ENCODE measurements at regions not wholly inside any gene's neighbourhood (a gene's known extent, or its start where the extent isn't known, plus 50 kb on each side); places are given as distances from the start of the nearest gene placed in this dataset.

DNA sequence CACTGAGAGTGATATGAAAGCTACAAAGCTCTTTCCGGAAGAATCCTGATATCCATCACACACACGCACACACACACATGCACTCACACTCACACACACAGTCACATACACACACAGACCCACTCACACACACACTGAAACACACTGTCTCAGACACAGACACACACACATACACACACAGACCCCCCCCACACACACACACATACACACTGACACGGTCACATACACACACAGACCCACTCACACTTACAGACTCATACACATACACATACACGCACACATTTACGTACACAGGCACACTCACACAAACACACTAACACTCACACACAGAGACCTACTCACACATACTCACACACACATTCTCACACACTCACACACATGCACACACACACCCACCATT lies 58.6 kb downstream of the LIG4 start:
- no peak for DNase-seq (ENCODE audit: low read depth)

DNA sequence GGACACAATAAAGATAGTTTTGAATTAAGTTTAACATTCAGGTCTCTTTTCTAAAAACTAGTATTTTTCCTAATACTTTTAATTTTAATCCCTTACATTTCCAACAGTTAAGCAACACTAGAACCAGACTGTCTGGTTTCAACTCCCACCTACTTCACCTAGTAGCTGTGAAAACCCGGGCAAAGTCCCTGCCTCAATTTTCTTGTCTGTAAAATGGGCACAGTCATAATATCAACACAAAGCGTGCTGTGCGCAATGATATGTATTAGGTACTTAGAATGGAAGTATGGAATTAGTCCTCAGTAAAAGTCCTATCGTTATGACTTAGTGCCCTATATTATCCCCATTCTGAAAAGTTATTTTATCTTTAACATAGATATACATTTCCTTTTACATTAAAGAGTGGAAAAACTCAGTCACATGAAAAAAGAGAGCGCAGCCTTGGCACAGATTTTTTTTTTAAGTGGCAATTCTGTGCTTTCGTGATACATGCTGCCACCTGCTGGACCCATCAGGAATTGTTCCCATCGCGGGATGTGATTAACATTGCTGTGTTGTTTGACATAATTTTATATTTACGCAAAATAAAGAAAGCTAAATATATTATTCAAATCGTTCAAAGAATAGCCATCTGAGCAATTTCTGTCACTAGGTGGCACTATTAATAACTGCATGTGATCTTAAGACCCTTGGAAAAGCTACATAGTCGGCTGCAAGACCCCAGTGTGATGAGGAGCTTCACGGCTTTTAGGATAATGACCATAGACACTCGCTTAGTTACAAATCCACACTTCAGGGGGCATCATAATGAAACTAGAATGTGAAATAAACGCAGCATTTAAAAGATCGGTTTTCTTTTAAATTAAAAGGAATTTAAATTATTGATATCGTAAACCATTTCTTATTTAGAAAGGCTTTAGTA lies 59.9 kb downstream of the LIG4 start:
- DNase-seq (ENCODE audit: low read depth), result peak; percentile 37

DNA sequence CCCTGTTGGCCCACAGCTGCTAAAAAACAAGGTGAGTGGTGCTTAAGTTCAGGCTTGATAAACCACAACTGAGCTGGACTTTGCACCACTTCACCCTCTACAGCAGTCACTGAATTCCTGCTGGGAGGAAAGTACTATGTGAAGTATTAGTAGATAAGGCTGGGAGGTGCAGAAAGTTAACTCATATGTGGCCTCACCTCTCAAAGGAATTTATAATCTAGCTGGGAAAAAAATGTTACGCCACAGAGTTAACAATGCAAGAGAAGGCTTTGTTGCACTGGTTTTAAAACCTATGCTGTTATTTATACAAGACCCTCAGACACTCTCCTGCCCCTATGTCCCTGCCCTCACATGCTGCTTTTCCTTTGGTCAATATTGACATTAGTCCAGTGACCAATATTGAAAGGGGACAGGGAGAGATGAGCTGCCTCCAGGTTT lies 60.9 kb downstream of the LIG4 start:
- DNase-seq (ENCODE audit: low read depth), result no peak

DNA sequence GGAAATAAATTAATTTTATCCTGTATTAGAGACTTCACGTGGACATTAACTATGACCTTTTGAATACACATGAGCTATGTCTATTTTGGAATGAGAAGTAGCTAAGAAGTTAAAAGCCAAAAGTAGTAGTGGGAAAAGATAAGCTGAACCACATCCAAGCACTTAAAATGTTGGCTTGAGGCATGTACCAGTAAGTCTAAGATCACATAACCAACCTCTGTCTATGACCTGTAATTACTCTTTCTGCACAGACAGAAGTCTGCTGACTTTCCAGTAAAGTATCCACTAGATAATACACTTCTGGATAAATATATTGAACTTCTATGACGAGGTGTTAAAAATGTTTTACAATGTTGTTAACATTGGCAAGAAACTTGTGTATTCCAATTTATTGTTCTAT lies 68.7 kb downstream of the LIG4 start:
- no peak for DNase-seq (ENCODE audit: low read depth)

DNA sequence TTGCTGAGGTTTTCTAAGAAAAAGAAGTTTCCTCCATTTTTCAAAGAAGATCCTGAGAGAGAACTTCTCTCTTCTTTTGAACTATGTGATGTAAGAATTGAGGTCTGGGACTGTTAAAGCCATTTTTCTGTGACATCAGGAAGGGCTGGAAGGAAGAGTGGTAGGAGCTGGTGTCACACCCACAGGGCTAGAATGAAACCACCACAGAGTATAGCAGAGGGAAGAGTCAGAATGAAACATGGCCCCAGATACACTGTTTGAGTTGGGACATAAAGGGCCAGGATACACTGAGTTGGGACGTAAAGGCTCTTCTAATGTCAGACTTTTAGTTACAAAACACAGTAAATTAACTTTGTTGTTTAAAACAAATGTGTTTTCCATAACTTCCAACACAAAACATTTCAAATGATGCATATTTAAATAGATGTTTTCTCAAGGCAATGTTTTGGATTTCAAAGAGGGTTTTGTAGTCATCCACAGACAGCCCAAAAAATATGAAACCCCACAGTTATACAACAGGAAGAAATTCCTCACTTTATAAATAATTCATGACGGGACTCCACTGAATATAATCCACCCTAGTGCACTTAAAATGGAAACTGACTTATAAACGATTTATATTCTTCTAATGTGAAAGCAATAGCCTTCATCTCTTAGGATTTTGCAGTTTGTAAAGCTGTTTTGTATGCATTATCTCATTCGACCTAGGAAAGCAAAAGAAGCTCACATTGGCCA lies 72.5 kb downstream of the LIG4 start:
- DNase-seq (ENCODE audit: low read depth), result no peak

DNA sequence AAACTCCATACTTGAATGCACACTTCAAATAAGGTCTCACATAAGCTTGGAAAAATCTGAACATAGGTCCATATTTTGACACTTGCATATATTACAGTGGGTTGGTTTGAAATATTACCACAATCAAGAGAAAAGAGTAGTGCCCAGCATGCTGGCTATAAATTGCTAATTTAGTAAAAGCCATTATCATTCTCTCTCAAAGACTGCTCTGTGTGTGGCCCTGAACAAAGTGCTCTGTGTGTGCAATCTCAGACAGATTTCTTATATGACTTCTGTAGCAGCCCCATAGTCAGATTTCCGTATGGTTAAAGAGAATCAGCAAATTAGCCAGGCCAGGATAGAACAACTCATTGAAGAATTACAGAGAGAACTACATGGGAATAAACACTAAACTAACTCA lies 78.2 kb downstream of the LIG4 start:
- DNase-seq (ENCODE audit: low read depth), result no peak

DNA sequence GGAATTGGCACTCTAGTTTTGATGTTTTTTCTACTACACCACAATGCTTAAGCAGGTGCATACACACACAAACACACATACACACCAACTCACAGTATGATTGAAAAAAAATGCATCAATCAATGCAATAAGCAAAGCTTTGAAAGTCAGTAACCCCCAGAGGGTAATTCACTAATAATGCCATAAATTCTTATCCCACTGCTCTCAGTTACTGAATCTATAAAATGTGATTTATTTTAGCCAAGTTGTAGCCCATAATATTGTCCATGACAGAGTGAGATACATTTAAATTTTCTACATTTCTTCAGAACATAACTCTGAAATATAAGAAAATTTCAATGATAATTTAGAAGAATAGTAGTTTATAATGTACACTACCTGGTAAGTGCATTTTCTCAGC lies 87.9 kb downstream of the LIG4 start:
- DNase-seq (ENCODE audit: low read depth), result no peak

DNA sequence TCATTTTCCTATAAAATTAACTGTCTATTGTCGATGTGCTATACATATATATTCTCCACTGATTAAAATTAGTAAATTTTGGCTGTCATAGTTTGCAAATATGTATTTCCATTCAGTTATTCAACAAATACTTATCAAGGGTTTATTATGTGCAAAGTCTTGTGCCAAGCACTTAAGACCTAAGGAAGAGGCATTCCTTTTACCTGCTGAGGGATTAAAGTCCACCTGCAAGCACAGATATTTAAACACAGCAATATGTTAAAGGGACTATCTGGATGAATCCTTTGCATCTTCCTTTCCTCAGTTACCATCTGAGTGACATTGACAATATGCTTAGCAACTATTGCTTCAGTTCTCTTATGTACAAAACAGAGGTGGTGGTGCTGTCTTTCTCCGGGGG lies 89.3 kb downstream of the LIG4 start:
- DNase-seq (ENCODE audit: low read depth), result no peak

DNA sequence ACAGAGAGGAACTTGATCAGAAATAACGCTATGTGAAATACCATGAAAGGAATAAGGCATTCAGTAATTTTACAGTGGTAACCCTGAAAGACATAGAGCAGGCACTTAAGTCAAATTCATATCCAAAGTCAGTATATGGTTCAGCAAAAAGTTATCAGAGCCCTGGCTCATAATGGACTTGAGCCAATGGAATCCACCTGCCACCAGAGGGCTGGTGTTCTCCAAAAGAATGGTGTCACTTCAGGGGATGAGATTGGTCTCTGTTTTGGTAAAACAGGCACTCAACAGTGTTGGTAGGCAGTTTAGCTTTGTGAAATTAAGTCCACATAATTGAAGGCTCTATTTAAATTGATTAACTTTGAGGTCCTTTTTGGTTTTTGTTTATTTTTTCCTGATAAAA lies 93.9 kb downstream of the LIG4 start:
- DNase-seq (ENCODE audit: low read depth), result no peak

DNA sequence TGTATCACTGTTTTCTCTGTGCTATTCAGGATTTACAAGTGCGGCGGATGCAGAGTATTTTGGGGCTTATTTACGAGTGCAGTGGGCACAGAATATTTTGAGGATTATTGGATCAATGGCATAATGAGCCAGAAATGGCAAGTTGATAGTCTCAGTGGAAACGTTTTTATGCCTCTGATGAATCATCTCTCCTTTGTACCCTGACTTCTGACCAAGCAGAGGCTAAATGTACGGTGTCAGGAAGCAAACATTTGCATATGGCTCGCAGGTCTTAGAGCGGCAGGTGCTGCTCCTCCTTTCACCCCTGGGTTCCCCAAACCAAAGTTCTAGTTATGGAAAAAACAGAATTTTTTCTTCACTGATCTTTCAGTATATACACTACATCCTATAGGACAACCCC lies 94.5 kb downstream of the LIG4 start:
- DNase-seq (ENCODE audit: low read depth), result no peak

DNA sequence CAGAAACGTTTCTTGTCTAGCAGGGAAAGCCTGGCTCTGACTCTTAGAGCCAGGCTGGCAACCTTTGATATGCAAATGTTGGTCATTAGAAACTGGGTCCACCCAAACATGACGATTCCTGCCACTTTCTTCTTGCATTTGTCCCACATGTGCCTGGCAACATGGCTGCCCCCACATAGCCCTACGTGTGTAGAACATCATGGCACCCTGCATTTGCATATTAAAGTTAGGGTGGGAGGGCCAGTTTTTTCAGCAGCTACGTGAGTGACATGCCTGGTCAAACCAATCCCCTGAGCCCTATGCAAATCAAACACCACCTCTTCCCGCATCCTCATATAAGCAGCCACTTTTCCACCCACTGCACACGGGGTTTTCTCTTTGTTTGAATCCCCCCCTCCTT lies 95.0 kb downstream of the LIG4 start:
- no peak for DNase-seq (ENCODE audit: low read depth)

DNA sequence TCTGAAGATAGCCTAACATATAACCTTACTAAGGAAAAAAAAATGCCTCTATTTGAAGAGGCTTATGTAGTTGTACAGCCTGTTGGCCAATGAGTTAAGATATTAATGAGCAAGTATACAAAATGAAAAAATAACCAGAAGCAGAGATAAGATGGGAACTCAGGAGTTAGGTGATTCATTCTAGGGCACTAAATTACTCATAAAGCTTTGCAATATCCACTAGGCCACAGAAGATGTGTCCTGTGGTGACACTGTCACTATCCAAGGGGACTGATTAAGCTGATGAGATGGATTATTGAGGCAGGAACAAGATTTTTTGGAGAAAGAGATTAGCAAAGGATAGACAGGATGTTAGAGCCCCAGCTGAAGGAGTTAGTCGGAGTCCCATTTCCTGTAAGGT lies 99.6 kb downstream of the LIG4 start:
- DNase-seq (ENCODE audit: low read depth), result no peak

DNA sequence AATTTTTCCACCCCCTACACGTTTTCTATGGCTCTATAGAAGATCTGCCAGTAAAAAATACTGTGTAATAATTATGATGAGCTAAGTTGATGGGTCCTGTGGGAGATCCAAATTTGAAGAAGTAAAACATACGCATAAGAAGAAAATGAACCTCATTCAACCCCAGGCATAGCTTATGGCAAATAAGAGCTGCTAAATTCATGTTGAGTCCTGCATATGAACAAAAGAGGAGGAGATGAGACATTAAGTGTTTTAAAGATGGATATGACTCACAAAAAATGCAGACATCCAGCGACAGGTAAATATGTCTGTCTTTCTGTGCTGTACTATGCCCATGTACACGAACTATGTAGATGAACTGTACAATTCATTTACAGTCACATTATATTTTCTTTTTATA lies 101.9 kb downstream of the LIG4 start:
- no peak for DNase-seq (ENCODE audit: low read depth)

DNA sequence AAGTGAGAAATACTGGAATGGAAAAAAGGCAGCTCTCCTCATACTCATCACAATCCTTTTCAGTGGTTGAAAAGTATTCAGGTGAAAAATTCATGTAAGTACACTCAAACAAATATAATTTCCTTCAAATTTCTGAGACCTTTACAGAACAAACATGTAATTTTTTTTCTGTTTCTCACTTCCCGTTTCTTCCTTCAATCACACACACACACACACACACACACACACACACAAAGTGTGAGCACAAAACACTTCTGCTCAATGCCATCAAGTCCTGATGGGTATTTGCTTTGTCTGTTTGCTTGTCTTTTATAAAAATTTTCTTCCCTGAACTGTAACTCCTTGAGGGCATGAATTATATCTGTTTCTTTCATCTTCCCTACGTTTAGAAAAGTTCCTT lies 110.6 kb downstream of the LIG4 start:
- DNase-seq (ENCODE audit: low read depth), result no peak

DNA sequence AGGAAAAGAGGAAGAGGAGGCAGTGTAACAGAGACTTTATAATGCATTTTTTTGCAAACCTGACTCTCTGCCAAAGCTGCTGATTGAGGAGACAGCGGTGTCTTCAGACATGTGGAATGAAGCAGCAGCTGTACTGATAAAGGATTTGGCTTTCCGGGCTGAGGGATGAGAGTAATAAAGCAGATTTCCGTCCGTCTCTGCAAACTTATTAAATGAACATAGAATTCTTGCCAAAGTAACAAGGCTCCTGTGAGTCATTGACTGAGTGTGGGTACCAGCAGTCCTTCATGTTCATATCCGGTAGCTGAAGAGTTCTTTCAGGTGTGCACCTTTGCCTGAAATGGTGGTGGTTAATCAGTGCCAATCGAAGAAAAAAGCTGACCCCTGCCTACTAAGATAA lies 112.6 kb downstream of the LIG4 start:
- no peak for DNase-seq (ENCODE audit: low read depth)

DNA sequence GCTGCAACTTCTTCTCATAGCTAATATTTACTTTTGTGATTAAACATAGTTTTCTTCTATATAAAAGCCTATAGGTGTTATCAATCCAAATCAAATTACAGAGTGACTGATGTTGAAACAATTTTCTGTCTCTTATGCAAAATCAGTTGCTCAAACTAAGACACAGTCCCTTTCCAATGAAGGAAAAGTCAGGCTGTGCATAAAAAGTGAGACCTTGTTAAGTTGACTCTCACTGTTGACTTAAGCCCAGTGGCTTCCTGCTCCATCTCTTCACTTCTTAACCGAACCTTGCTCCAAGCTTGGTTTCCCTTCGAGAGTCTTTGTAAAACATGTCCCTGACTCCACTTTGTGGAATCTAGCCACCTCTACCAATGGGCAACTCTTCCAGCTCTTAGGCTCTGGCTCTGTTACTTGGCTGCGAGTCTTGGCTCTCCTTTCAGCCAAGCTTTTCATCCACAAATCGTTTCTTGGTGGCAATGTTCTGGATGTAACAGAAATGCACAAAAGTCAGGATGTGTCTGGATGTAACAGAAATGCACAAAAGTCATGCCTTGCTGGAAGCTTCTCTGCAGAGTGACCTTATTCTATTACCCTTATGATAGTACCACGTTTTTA lies 118.9 kb downstream of the LIG4 start:
- no peak for DNase-seq (ENCODE audit: low read depth)

DNA sequence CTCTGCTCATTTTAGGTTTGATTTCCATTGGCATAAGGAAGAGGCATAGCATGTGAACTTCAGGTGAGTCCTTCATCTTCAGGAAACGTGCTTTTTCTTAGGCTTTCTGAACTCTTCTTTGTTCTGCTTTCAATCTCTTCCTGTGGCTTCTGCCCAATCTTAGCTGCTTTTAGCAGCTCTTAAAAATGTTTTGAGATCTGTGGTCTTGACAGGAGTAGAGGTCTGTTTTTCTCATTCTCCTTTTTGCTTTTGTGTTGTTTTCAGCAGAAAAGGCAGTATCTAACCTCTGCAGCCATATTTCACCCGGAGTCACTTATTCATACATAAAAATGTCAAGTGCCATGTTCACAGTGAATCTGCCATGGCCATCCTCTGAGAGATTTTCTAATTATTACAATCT lies 120.3 kb downstream of the LIG4 start:
- DNase-seq (ENCODE audit: low read depth), result no peak

DNA sequence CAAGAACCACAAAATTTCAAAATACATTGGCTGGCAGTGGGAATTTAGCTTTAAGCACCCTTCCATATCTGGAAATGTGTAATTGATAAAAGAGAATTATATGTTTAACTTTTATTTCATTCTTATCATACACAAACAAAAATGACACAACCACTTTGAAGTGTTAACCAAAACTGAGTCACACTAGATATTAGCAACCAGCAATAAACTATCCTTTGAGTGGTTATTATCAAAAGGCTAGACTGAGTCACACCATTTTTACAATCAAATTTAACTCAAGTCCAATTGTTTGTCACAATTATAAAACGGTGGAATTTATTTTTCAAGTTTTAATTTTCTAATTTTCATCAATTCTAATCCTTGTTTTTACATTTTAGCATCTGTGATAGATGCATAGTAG lies 121.7 kb downstream of the LIG4 start:
- DNase-seq (ENCODE audit: low read depth), result no peak

DNA sequence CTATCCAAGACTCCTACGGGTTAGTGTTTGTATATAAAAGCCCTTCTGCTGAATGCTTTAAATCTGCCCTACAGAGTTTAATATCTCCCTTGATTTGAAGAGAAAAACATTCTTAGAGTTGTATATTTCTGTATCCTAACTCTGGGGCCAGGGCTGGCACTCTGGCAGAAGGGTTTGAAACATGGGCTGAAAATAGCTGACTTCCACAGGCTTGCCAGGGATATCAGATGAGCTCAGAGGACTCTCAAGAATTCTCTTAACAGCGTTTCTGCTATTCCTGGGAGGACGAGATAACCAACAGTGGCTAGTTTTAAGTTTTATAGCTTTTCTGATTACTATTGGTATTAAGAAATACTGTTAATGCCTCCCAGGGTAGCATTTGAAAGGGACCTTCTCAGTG lies 127.5 kb downstream of the LIG4 start:
- DNase-seq (ENCODE audit: low read depth), result no peak

DNA sequence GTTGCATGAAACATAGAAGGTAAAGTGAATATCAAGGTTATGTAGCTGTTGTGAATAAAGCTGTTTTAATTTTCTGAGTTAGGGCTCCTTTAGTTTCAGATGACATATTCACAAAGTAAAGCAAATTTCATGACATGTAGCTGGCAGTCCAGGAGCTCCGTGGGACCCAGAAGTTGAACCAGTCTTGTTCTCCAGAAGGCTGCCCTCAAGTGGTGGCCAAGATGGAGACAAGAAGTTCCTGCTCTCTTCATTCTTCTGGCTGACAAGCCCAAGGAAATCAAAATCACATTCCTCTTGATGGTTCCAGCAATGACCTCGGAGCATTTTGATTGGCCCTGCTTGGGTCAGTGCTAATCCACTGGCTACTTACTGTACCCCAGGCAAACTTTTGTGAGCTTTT lies 128.7 kb downstream of the LIG4 start:
- no peak for DNase-seq (ENCODE audit: low read depth)

DNA sequence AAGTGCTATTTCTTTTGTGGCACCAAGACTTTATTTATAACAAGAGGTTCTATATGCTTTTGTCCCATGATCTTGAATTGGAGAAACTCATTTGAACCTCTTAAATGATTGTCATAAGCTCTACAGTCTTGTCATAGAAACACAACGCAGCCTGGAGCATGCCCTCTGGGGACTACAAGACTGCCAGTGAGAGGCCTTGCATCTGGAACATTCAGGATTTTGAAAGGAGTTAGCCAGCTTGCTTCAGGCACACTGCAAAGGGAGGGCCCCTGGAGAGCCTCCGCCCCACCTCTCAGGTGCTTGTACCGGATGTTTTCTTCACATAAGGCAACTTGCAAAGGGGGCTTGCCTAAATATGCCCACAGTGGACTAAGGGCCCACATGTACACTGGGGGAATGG lies 130.5 kb downstream of the LIG4 start:
- no peak for DNase-seq (ENCODE audit: low read depth)

DNA sequence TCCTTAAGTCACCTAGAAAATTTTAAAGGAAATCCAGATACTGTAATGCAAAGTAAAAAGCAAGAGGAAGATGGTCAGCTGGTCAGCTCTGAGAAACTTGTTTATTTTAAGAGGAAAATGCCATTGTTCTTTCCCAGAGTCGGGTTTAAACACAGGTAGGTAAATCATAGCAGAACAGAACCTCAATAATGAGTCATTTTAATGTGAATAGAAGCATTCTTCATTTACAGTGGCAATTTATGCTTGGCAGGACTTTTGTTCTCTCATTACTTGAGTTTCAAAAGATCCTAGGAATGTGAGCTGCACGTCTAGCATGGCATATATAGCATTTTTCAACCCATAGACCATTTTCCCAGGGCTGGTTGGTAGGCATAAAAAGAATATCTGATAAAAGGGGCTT lies 132.3 kb downstream of the LIG4 start:
- DNase-seq (ENCODE audit: low read depth), result no peak

DNA sequence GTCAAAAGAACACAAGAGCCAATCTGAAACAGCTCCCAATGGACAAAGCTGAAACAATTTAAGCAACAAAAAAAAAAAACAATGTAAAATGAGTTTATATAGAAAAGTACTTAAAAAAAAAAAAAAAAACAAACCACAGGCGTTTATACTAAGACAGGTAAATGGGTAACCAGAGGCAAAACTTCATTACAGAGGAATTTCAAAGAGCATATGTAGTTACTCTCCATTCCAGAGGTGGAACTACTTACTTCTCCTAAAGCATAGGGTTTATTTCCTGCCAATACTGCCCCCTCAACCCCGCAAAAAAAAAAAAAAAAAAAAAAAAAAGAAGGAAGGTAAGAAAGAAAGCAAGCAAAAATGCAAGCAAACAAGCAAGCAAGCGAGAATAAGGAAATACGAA lies 132.9 kb downstream of the LIG4 start:
- DNase-seq (ENCODE audit: low read depth), result no peak

Measured in LHCN-M2 (cell line).